K562 (cell line): ENCODE measurements at regions not wholly inside any gene's neighbourhood (a gene's known extent, or its start where the extent isn't known, plus 50 kb on each side); places are given as distances from the start of the nearest gene placed in this dataset.

Experiments
- ATAC-seq: fragments of 200-7000 bp; cut with Tn5 transposase; 3 replicates; pipeline ENCODE4 v1.9.1; 2020; ENCODE audit warnings: moderate library complexity
- BruUV-seq: library from RNA; stranded (reverse); fragments of 400-500 nt; replicated peaks from 2 replicates; lab custom pipeline; 2021; lab: Mats Ljungman, UMichigan
- CTCF ChIA-PET: fragments of 300-600 bp; formaldehyde crosslinking; extraction: SDS; loops from one replicate; lab custom pipeline; 2021; ENCODE audit warnings: low intra/inter-chr PET ratio; lab: Yijun Ruan, JAX
- POLR2A ChIA-PET: fragments of 300-600, 350-650 bp; sonication (Branson Sonifier 250); formaldehyde crosslinking; extraction: SDS; loops from one replicate; lab custom pipeline; 2021; ENCODE audit warnings: antibody characterized with exemption, inconsistent platforms; lab: Yijun Ruan, JAX
- DNase-seq, 4 experiments: peaks; one replicate each; pipeline versions ENCODE4 v3.0.0 to v3.0.0-alpha.2; 2011 to 2018; ENCODE audit warnings: low spot score in 3 of 4, mixed read lengths in 3 of 4; ENCODE audit errors: extremely low read depth in 1 of 4
- FAIRE-seq: peaks from 2 replicates; lab custom pipeline; 2011; peaks lifted over from hg19 to GRCh38; lab: Jason Lieb, UNC
- H2AFZ ChIP-seq: 2 replicates; pipeline ENCODE4 v1.6.0; 2011; ENCODE audit warnings: low read depth, low read length, control low read depth, inconsistent platforms
- H3K27ac ChIP-seq: fragments of 200-600 bp; 3 replicates; pipeline ENCODE4 v1.8.0; 2011; ENCODE audit warnings: low read depth, mild to moderate bottlenecking, control low read depth, inconsistent platforms, low read length, moderate library complexity, mixed read lengths; ENCODE audit errors: extremely low read depth
- H3K27me3 ChIP-seq, 2 experiments: fragments of 300-600 bp in 1 of 2; 2 replicates in 1 of 2; 3 replicates in 1 of 2; pipeline versions ENCODE4 v1.6.0 to v1.8.0; 2011; ENCODE audit warnings: inconsistent platforms in 2 of 2, low read length in 2 of 2, mild to moderate bottlenecking in 1 of 2, mixed read lengths in 1 of 2, moderate library complexity in 1 of 2; ENCODE audit not compliant: control insufficient read depth in 2 of 2, insufficient read depth in 2 of 2
- H3K36me3 ChIP-seq: fragments of 300-600 bp; 3 replicates; pipeline ENCODE4 v1.8.0; 2011; ENCODE audit warnings: mild to moderate bottlenecking, low read length, inconsistent platforms; ENCODE audit not compliant: control insufficient read depth, insufficient read depth
- H3K4me1 ChIP-seq, 2 experiments: fragments of 200-600 bp in 1 of 2; replicated peaks in 1 of 2; 2 replicates in 1 of 2; 3 replicates in 1 of 2; pipeline versions ENCODE4 v1.5.1 to v1.8.0; 2011; ENCODE audit warnings: inconsistent platforms in 2 of 2, low read length in 2 of 2, mild to moderate bottlenecking in 1 of 2, mixed read lengths in 1 of 2, moderate library complexity in 1 of 2; ENCODE audit not compliant: control insufficient read depth in 2 of 2, insufficient read depth in 2 of 2
- H3K4me2 ChIP-seq: 2 replicates; pipeline ENCODE4 v1.6.1; 2011; ENCODE audit warnings: low read length, control low read depth, inconsistent platforms, mixed read lengths; ENCODE audit not compliant: insufficient read depth
- H3K4me3 ChIP-seq: fragments of 200-600 bp; sonication (generic), shearing (Covaris generic); 2 replicates; pipeline ENCODE4 v1.5.1; 2016; ENCODE audit warnings: control low read depth, inconsistent platforms
- H3K79me2 ChIP-seq: fragments of 200-600 bp; 3 replicates; pipeline ENCODE4 v1.8.0; 2011; ENCODE audit warnings: low read length, inconsistent platforms; ENCODE audit not compliant: control insufficient read depth, insufficient read depth
- H3K9ac ChIP-seq, 2 experiments: 2 replicates each; pipeline versions ENCODE4 v1.6.0 to v1.6.1; 2011; ENCODE audit warnings: low read depth in 2 of 2, low read length in 2 of 2, control low read depth in 1 of 2, inconsistent platforms in 1 of 2, mild to moderate bottlenecking in 1 of 2, mixed read lengths in 1 of 2; ENCODE audit not compliant: insufficient read depth in 1 of 2
- H3K9me1 ChIP-seq: one replicate; pipeline ENCODE4 v1.6.0; 2011; ENCODE audit warnings: inconsistent platforms, mild to moderate bottlenecking, low read length, moderate library complexity; ENCODE audit not compliant: control insufficient read depth, insufficient read depth
- H3K9me3 ChIP-seq: replicated peaks from 2 replicates; pipeline ENCODE4 v1.5.1; 2011; ENCODE audit warnings: low read depth, low read length, inconsistent platforms; ENCODE audit not compliant: control insufficient read depth, insufficient read depth
- H4K20me1 ChIP-seq: replicated peaks from 2 replicates; pipeline ENCODE4 v1.6.1; 2011; ENCODE audit warnings: low read length, inconsistent platforms, mixed read lengths; ENCODE audit not compliant: control insufficient read depth, insufficient read depth
- BRF1 ChIP-seq: IDR thresholded peaks from 3 replicates; pipeline ENCODE4 v1.6.1; 2011; ENCODE audit warnings: borderline replicate concordance, mild to moderate bottlenecking; ENCODE audit not compliant: insufficient read length; ENCODE audit errors: extremely low read depth
- CBFA2T2 ChIP-seq: fragments of 450-650 bp; conservative IDR thresholded peaks from 2 replicates; pipeline ENCODE4 v1.6.1; 2017; ENCODE audit warnings: mild to moderate bottlenecking
- CBX1 ChIP-seq: sonication (generic); IDR thresholded peaks from 2 replicates; pipeline ENCODE4 v1.6.1; 2016; ENCODE audit warnings: antibody characterized with exemption, low read depth, mild to moderate bottlenecking
- E2F4 ChIP-seq: sonication (generic); formaldehyde crosslinking; IDR thresholded peaks from 2 replicates; pipeline ENCODE4 v1.8.0; 2022; ENCODE audit warnings: mild to moderate bottlenecking, low read depth, missing genetic modification reagents
- FOXJ2 ChIP-seq: fragments of 200-800 bp; sonication (Bioruptor generic); IDR thresholded peaks from 2 replicates; pipeline ENCODE4 v1.6.1; 2016; ENCODE audit warnings: missing genetic modification characterization, missing compliant biosample characterization
- GTF2B ChIP-seq: IDR thresholded peaks from 2 replicates; pipeline ENCODE4 v1.6.1; 2011; ENCODE audit not compliant: insufficient read length; ENCODE audit errors: extremely low read depth
- ILF3 ChIP-seq: fragments of 450-650 bp; IDR thresholded peaks from 2 replicates; pipeline ENCODE4 v1.6.1; 2018; ENCODE audit warnings: antibody characterized with exemption, mild to moderate bottlenecking, moderate library complexity, borderline replicate concordance
- KLF1 ChIP-seq: fragments of 450-650 bp; IDR thresholded peaks from 2 replicates; pipeline ENCODE4 v1.6.1; 2016; ENCODE audit warnings: missing genetic modification characterization, missing compliant biosample characterization
- NRF1 ChIP-seq, 2 experiments: fragments of 450-650 bp; IDR thresholded peaks in 1 of 2; conservative IDR thresholded peaks in 1 of 2; 2 replicates each; pipeline ENCODE4 v1.6.1; 2014; ENCODE audit warnings: mild to moderate bottlenecking in 2 of 2
- NUFIP1 ChIP-seq: fragments of 450-650 bp; IDR thresholded peaks from 2 replicates; pipeline ENCODE4 v1.6.1; 2018; ENCODE audit not compliant: partially characterized antibody
- OTX1 ChIP-seq: fragments of 450-650 bp; formaldehyde crosslinking; IDR thresholded peaks from 2 replicates; pipeline ENCODE4 v1.4.0; 2022; ENCODE audit warnings: mild to moderate bottlenecking
- PCBP1 ChIP-seq: fragments of 200-400 bp; formaldehyde crosslinking; IDR thresholded peaks from 2 replicates; pipeline ENCODE4 v1.6.1; 2018; ENCODE audit warnings: mild to moderate bottlenecking, low read depth, low read length; ENCODE audit not compliant: poor library complexity, severe bottlenecking
- TARDBP ChIP-seq: fragments of 450-650 bp; IDR thresholded peaks from 2 replicates; pipeline ENCODE4 v1.6.1; 2016
- XRCC4 ChIP-seq: IDR thresholded peaks from one replicate; pipeline ENCODE4 v1.6.1; 2011; ENCODE audit not compliant: insufficient read depth, insufficient read length; ENCODE audit errors: extremely low read depth
- ZBTB34 ChIP-seq: fragments of 250-450 bp; sonication (Bioruptor Pico); IDR thresholded peaks from 2 replicates; pipeline ENCODE4 v1.8.0; 2021; ENCODE audit warnings: mild to moderate bottlenecking, moderate library complexity
- ZNF57 ChIP-seq: fragments of 450-650 bp; formaldehyde crosslinking; IDR thresholded peaks from 2 replicates; pipeline ENCODE4 v1.4.0; 2020; ENCODE audit warnings: mild to moderate bottlenecking, moderate library complexity
- ZNF830 ChIP-seq: fragments of 250-450 bp; sonication (Bioruptor Pico); IDR thresholded peaks from 2 replicates; pipeline ENCODE4 v1.5.0; 2021; ENCODE audit warnings: mild to moderate bottlenecking
- WGBS: fragments of 100-300 bp; shearing (Covaris generic); methylation state at CpG from one replicate; pipeline ENCODE4 v1.1.6; 2016; ENCODE audit warnings: low coverage, mixed read lengths; ENCODE audit not compliant: insufficient coverage; ENCODE audit errors: missing lambda C conversion rate; 5-methylcytosine and 5-hydroxymethylcytosine counted together
- in situ Hi-C: fragments of 300-500 bp; cut with MboI; formaldehyde crosslinking; loops from 4 replicates; pipeline ENCODE4 v1.15.0; 2018; ENCODE audit warnings: inconsistent platforms, mixed read lengths
- intact Hi-C: fragments of 100-400 bp; cut with micrococcal nuclease; formaldehyde crosslinking; loops from 2 replicates; pipeline ENCODE4 v1.14.2; 2022

GRCh38 chr18:40576507-40577115, 1378.4 kb upstream of the PIK3C3 start:
- Histone ChIP-seq H3K9me1 (no peaks in the 10 kb centered on the region), H3K9me3 (no peaks in the 10 kb centered on the region), H3K4me2 (no peak overlapping the region), H4K20me1 (no peaks in the 10 kb centered on the region), H3K27me3 (no peaks in the 10 kb centered on the region), H3K27ac (no peak overlapping the region), H3K4me1 (no peaks in the 10 kb centered on the region), H2AFZ (no peak overlapping the region), H3K9ac (no peak overlapping the region), H3K79me2 (no peaks in the 10 kb centered on the region), H3K4me3 (no peak overlapping the region), H3K36me3 (no peaks in the 10 kb centered on the region)
- DNase-seq (no peak), FAIRE-seq (no peak), ATAC-seq (no peak)
- ChIA-PET POLR2A (no interaction called here), CTCF (no interaction called here)
- TF ChIP-seq CBX1 (no peak), BRF1 (no peak), OTX1 (CRISPR knock-in tag) (no peak), ZNF57 (CRISPR knock-in tag) (no peak), CBFA2T2 (no peak), GTF2B (no peak), ZNF830 (CRISPR knock-in tag) (no peak), TARDBP (no peak), ILF3 (no peak), FOXJ2 (tag) (no peak), NRF1 (conservative IDR thresholded peaks at IDR 0.05 in 1 of 2, IDR thresholded peaks at IDR 0.05 in 1 of 2) (no peak), KLF1 (tag) (no peak), E2F4 (no peak), PCBP1 (no peak), NUFIP1 (no peak), XRCC4 (no peak), ZBTB34 (CRISPR knock-in tag) (no peak)
- intact Hi-C loops, result no loop called here
- WGBS, result 2% methylated on average over 4 of the region's 4 CpGs
- in situ Hi-C loops, result no loop called here
- BruUV-seq, result no TSS peak
